Hepatocyte (in vitro differentiated cells): ENCODE measurements at regions not wholly inside any gene's neighbourhood (a gene's known extent, or its start where the extent isn't known, plus 50 kb on each side); places are given as distances from the start of the nearest gene placed in this dataset.

ENCODE experiments used
- DNase-seq: peaks from one replicate; pipeline ENCODE4 v3.0.0-alpha.2; 2016; ENCODE audit warnings: low spot score
- H2AFZ ChIP-seq: fragments of 200-600 bp; sonication (generic); 2 replicates; pipeline ENCODE4 v1.6.0; 2016; ENCODE audit warnings: antibody characterized with exemption, mild to moderate bottlenecking
- H3K27ac ChIP-seq: fragments of 200-600 bp; sonication (generic); 2 replicates; pipeline ENCODE4 v1.5.1; 2016; ENCODE audit warnings: mild to moderate bottlenecking
- H3K27me3 ChIP-seq: fragments of 200-600 bp; sonication (generic); 2 replicates; pipeline ENCODE4 v1.6.1; 2016
- H3K36me3 ChIP-seq: fragments of 200-600 bp; sonication (generic); replicated peaks from 2 replicates; pipeline ENCODE4 v1.5.1; 2016; ENCODE audit warnings: low read depth; ENCODE audit not compliant: insufficient read depth
- H3K4me1 ChIP-seq: fragments of 200-600 bp; sonication (generic); 2 replicates; pipeline ENCODE4 v1.5.1; 2016; ENCODE audit warnings: mild to moderate bottlenecking, moderate library complexity; ENCODE audit not compliant: insufficient read depth
- H3K4me2 ChIP-seq: fragments of 200-600 bp; sonication (generic); 2 replicates; pipeline ENCODE4 v1.6.0; 2016
- H3K4me3 ChIP-seq: fragments of 200-600 bp; sonication (generic); 2 replicates; pipeline ENCODE4 v1.5.1; 2016; ENCODE audit warnings: mild to moderate bottlenecking
- H3K79me2 ChIP-seq: fragments of 200-600 bp; sonication (generic); 2 replicates; pipeline ENCODE4 v1.6.0; 2017; ENCODE audit warnings: mild to moderate bottlenecking
- H3K9me2 ChIP-seq: fragments of 200-600 bp; sonication (generic); replicated peaks from 2 replicates; pipeline ENCODE4 v1.6.0; 2017; ENCODE audit warnings: mild to moderate bottlenecking; ENCODE audit not compliant: insufficient read depth
- H3K9me3 ChIP-seq: fragments of 200-600 bp; sonication (generic); 2 replicates; pipeline ENCODE4 v1.5.1; 2016; ENCODE audit warnings: low read depth, mild to moderate bottlenecking
- H4K20me1 ChIP-seq: fragments of 200-600 bp; sonication (generic); 2 replicates; pipeline ENCODE4 v1.6.0; 2016; ENCODE audit warnings: mild to moderate bottlenecking; ENCODE audit not compliant: insufficient read depth, poor library complexity, severe bottlenecking
- CTCF ChIP-seq: fragments of 200-600 bp; sonication (generic); IDR thresholded peaks from 2 replicates; pipeline ENCODE4 v1.5.1; 2016; ENCODE audit warnings: antibody characterized with exemption, mild to moderate bottlenecking; ENCODE audit not compliant: poor library complexity
- EZH2 ChIP-seq: fragments of 200-600 bp; sonication (generic); IDR thresholded peaks from 2 replicates; pipeline ENCODE4 v1.6.1; 2016; ENCODE audit warnings: antibody characterized with exemption, mild to moderate bottlenecking, borderline replicate concordance
- EZH2phosphoT487 ChIP-seq: fragments of 200-600 bp; sonication (generic); IDR thresholded peaks from one replicate; pipeline ENCODE4 v1.6.1; 2018; ENCODE audit warnings: antibody characterized with exemption, mild to moderate bottlenecking, low read depth, moderate library complexity; ENCODE audit not compliant: unreplicated experiment, severe bottlenecking
- WGBS: methylation state at CpG from one replicate; pipeline ENCODE4 v1.1.6; 2016; ENCODE audit warnings: low lambda C conversion rate; ENCODE audit errors: missing lambda C conversion rate; 5-methylcytosine and 5-hydroxymethylcytosine counted together

DNA sequence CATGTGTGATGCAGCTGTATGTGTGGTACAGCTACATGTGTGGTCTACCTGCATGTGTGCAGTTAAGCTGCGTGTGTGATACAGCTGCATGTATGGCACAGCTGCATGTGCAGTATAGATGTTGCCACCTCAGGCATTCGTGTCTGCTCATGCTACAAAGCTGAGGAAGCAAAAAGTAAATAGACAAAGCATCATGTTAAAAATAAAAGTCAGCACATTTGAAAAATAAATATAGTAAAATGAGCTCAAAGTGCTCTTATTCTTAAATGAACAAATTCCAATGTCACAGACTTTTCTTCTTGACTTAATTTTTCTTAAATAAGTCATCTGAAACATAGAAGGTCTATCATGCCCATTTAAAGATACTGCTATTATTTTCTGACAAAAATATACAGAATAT lies 519.3 kb upstream of the SOX11 start:
- Histone ChIP-seq H2AFZ (no peak overlapping the region), H3K79me2 (no peaks in the 10 kb centered on the region), H3K27me3 (no peaks in the 10 kb centered on the region), H3K9me3 (no peaks in the 10 kb centered on the region), H3K36me3 (no peaks in the 10 kb centered on the region), H4K20me1 (no peaks in the 10 kb centered on the region), H3K4me3 (no peak overlapping the region), H3K4me1 (no peaks in the 10 kb centered on the region), H3K9me2 (no peaks in the 10 kb centered on the region), H3K27ac (no peak overlapping the region), H3K4me2 (no peak overlapping the region)
- 91% methylated on average over 2 of the region's 2 CpGs for WGBS
- DNase-seq: no peak
- TF ChIP-seq CTCF (no peak), EZH2 (no peak), EZH2phosphoT487 (no peak)

- 92% methylated on average over 2 of the region's 2 CpGs for WGBS
These were observed 518.2 kb upstream of the SOX11 start for GRCh38 chr2:5173876-5174535.

GRCh38 chr2:5175231-5175630 lies 517.0 kb upstream of the SOX11 start:
- no peak for TF ChIP-seq CTCF
- no peak for TF ChIP-seq EZH2
- TF ChIP-seq EZH2phosphoT487: no peak
- H3K27me3 ChIP-seq: no peaks in the 10 kb centered on the region
- no peaks in the 10 kb centered on the region for H4K20me1 ChIP-seq
- H3K27ac ChIP-seq: no peak overlapping the region
- no peak overlapping the region for H3K4me3 ChIP-seq
- no peaks in the 10 kb centered on the region for H3K79me2 ChIP-seq
- no peak overlapping the region for H2AFZ ChIP-seq
- H3K9me3 ChIP-seq: no peaks in the 10 kb centered on the region
- no peaks in the 10 kb centered on the region for H3K4me1 ChIP-seq
- no peak overlapping the region for H3K4me2 ChIP-seq
- H3K36me3 ChIP-seq: no peaks in the 10 kb centered on the region
- H3K9me2 ChIP-seq: no peaks in the 10 kb centered on the region
- DNase-seq: no peak

More at GRCh38 chr2:5173876-5174535, 518.2 kb upstream of the SOX11 start:
- no peak overlapping the region for H2AFZ ChIP-seq
- H3K36me3 ChIP-seq: no peaks in the 10 kb centered on the region
- H3K27ac ChIP-seq: no peak overlapping the region
- H3K4me1 ChIP-seq: no peaks in the 10 kb centered on the region
- H4K20me1 ChIP-seq: no peaks in the 10 kb centered on the region
- TF ChIP-seq EZH2 (no peak), EZH2phosphoT487 (no peak), CTCF (no peak)
- no peak overlapping the region for H3K4me3 ChIP-seq
- H3K79me2 ChIP-seq: no peaks in the 10 kb centered on the region
- no peaks in the 10 kb centered on the region for H3K9me3 ChIP-seq
- H3K27me3 ChIP-seq: no peaks in the 10 kb centered on the region
- no peak overlapping the region for H3K4me2 ChIP-seq
- DNase-seq: no peak
- no peaks in the 10 kb centered on the region for H3K9me2 ChIP-seq
